Daoy (cell line): ENCODE measurements at regions not wholly inside any gene's neighbourhood (a gene's known extent, or its start where the extent isn't known, plus 50 kb on each side); places are given as distances from the start of the nearest gene placed in this dataset.
"Not testable (repeated sequence)": the region's sequence is repeated elsewhere in the genome, so short reads cannot be mapped to it uniquely, and the experiment has no call there.

Experiments
- DNase-seq: peaks from one replicate; pipeline ENCODE4 v3.0.0-alpha.2; 2015; ENCODE audit warnings: low read depth

- DNase-seq, result no peak
These were observed 1607.1 kb downstream of the REEP3 start for GRCh38 chr10:65128277-65128676.

- DNase-seq, result no peak
These were observed 1609.1 kb downstream of the REEP3 start for GRCh38 chr10:65130162-65130758.

DNA sequence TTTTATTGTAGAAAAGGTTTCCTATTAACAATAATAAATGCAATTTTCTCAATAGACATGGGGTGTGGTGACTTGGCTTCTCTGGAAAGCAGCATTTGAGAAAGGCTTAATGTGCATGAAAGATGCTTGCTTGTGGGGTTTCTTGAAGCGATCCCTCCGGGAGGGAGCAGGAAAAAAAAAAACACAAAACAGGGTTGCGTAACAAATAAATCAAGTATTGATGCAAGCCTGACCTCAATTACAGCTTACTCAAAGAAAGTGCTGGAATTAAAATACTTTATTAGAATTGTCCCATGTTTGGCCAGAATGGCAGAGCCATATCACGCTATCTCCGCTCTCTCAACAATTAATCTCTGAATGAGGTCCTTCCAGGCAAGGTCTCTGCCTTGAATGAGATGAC lies 1612.5 kb downstream of the REEP3 start:
- no peak for DNase-seq

DNA sequence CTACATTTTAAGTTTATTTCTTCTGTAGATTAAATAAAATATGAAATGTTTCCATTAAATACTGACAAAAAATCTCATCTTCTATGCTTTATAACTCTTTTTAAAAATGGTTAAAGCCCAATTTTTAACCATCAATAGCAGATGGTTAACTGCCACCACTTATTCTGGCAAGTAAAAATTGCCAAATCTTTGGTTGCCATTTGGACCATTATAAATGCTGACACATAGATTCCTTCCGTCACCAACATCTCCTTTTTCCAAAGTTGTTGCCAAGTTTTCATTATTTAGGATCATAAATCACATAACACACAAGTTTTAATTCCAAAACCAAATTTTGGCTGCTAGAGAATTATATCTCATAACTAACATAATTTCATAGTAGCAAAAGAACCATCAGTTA lies 1614.3 kb downstream of the REEP3 start:
- DNase-seq, result no peak

DNA sequence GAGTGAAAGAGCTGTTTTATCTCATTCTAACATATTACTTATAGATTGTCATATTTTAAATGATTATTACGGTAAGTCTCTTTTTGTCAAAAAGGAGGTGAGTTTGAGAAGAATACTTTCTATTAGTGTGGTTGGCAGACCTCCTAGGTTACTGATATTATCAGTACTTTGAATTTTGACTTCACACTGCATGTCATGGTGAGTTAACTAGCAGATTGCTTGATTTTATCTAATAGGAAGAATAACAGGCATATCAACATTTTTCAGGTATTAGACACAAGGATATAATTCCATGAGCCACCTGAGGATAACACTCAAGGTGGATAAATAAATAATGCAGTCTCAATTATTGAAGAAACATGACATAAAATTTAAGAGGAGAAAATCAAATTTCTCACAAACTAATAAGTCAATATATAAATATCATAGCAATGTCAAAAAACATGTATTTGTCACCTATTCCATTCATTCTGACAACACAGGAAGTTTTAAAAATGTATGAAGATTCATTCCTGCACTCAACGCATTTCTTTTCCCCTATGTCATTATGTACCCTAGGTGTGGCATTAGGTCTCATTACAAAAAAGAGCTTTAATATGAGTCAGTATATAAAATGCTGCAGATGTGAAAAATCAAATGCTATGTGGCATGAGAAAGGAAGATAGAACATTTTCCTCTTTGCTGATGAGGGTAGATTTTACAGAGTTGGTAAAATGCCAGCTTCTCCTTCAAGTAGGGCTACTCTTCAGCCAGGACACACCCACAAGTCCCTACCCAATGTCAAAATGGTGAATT lies 1621.6 kb downstream of the REEP3 start:
- no peak for DNase-seq

DNA sequence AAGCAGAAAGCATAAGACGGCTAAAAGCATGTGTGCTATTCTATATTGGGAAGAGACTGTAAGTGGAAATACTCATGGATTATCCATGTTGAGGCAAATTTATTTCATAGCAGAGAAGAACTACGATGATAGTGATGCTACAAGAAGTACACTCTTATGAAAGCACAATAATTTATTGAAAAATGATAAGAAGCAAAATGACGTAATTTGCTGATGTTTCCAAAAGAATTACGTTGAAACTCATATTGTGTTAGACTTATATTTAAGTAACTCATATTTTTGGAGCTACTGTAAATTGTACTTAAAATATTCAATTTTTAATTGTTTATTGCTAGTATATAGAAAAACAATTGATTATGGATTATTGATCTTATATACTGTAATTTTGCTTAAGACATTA lies 1622.5 kb downstream of the REEP3 start:
- no peak for DNase-seq

GRCh38 chr10:65149878-65150277 lies 1628.7 kb downstream of the REEP3 start:
- no peak for DNase-seq

DNA sequence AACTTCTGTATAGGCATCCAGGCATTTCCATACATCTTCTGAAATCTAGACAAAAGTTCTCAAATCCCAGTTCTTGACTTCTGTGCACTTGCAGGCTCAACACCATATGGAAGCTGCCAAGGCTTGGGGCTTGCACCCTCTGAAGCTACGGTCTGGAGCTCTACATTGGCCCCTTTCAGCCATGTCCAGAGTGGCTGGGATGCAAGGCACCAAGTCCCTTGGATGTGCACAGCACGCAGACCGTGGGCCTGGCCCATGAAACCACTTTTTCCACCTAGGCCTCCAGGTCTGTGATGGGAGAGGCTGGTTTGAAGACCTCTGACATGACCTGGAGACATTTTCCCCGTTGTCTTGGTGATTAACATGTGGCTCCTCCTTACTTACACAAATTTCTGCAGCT lies 1645.1 kb downstream of the REEP3 start:
- no peak for DNase-seq

DNA sequence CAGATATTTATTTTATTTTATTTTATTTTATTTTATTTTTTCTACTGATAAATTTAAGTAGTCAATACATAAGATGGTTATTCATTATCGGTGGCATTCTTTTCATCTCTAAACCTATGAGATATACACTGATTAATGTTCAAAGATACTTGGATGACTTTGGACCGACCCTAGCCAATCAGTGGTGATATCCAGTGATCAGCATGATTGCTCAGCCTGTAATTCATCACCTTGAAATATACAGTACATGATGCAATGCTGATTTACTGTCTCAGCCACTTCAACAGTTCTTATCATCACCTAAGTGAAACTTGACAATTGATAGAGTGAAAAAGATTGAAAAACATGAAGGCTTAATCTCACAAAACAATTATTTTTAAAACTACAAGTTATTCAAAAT lies 1651.0 kb downstream of the REEP3 start:
- no peak for DNase-seq

DNA sequence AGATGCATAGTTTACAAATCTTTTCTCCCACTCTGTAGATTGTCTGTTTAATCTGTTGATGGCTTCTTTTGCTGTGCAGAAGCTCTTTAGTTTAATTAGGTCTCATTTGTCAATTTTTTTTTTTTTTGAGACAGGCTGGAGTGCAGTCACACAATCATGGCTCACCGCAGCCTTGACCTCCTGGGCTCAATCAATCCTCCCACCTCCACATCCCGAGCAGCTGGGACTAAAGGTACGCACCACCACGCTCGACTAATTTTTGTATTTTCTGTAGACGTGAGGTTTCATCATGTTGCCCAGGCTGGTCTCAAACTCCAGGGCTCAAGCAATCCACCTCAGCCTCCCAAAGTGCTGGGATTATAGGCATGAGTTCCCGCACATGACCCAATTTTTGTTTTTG lies 1655.8 kb downstream of the REEP3 start:
- no peak for DNase-seq

- DNase-seq, result no peak
These were observed 1662.0 kb downstream of the REEP3 start for GRCh38 chr10:65183236-65183635.

- DNase-seq, result not testable (repeated sequence)
These were observed 1665.5 kb downstream of the REEP3 start for GRCh38 chr10:65186668-65187067.

- DNase-seq, result no peak
These were observed 1672.9 kb downstream of the REEP3 start for GRCh38 chr10:65194126-65194525.

- no peak for DNase-seq
These were observed 1673.4 kb downstream of the REEP3 start for GRCh38 chr10:65194555-65194954.

- DNase-seq, result no peak
These were observed 1674.9 kb downstream of the REEP3 start for GRCh38 chr10:65196111-65196510.

DNA sequence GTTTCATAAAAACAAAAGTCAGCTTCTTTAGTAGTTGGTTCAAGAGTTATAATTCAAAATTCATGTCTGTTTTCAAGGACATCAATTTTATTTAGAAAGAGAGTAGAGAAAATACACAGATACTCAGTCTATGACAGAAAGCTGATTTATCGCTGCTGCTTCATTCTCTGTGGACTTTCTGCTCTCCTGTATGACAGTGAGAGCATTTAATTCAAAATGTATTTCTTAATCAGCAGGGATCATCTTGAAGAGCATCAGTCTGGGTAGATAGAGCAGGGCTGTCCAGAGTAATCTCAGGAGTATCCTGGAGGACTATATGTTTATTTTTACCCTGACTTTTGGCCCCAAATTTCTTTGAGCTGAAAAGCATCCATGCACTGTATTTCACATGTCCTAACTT lies 1676.7 kb downstream of the REEP3 start:
- DNase-seq, result no peak

GRCh38 chr10:65201491-65201890 lies 1680.3 kb downstream of the REEP3 start:
- DNase-seq, result no peak

DNA sequence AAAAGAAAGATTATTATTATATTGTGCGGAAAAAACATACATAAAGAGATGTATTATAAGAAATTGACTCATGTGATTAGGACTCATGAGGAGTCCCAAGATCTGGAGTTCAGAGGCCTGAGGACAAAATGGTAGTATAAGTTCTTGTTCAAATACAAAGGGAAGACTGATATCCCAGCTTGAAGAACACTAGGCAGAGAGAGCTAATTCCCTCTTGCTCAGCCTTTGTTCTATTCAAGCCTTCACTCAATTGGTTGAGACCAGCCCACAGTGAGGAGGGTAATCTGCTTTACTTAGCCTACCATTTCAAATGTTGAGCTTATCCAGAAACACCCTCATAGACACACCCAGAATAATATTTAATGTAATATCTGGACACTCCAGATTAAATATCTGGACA lies 1683.8 kb downstream of the REEP3 start:
- no peak for DNase-seq

DNA sequence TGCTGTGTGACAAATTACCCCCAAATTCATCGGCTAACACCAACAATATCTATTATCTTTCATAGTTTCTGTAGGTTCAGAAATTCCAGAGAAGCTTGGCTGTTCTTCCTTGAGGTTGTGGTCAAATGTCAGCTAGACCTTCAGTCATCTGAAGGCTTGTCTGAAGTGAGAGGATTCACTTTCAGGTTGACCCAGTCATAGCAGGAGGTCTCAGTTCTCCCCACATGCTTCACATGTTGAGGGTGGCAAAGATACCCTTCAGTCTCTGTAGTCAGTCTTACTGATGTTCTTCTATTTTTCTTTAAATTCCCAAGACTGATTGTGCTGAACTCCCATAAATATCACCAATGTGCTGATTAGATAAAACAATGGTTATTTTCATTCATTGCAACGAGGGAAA lies 1692.0 kb downstream of the REEP3 start:
- DNase-seq, result no peak

DNA sequence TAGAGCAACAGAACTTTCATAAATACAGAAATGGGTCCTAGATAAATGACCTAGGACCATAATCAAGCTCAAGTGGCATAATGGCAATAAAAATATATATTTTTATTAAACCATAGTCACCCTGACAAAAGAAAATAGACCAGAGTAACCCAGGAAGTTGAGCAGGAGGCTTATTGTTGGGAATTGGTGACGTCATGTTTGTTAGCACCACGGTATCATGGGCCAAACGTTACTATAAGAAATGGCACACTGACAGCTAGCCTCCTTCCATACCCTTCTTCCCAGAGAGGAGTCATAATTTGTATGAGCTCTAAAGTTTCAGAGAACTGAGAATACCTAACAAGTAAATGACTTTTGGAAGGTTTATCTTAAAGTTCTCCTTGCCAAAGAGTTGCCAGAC lies 1698.2 kb downstream of the REEP3 start:
- no peak for DNase-seq

DNA sequence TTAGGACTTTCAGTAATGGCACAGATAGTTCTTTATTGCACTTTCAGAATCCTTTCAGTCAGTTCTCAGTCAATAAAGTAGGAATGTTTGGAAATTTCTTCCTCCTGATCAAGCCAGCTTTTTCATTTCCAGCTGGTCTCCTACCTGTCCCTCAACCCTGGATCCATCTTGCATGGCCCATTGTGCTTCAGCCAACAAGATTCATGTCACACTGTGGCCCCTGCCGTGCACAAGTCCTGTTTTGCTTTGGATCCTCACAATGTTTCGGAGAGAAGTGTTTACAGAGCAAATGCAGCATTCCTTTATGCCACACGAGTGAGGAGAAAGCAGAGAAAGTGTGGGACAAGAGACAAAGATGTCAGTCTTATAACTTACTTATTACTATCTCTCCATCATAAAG lies 1694.7 kb upstream of the LRRTM3 start:
- DNase-seq, result no peak

- no peak for DNase-seq
These were observed 1691.6 kb upstream of the LRRTM3 start for GRCh38 chr10:65234261-65234660.

DNA sequence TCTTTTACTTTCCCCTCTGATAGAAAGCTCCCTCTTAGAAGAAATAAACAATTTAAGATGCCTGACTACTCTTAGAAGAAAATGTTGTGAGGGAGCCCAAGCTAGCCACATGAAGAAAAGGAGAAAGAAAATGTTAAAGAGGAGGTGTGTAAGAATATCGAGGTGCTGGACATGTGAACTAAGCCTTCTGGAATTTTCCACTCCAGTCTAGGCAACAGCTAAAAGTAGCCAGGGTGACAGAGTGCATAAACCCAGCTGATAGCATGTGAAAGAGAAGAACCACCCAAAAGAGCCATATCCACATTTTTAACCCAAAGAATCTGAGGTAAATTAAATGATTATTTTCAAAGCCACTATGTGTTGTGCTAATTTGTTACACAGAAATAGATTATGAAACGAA lies 1690.6 kb upstream of the LRRTM3 start:
- no peak for DNase-seq

DNA sequence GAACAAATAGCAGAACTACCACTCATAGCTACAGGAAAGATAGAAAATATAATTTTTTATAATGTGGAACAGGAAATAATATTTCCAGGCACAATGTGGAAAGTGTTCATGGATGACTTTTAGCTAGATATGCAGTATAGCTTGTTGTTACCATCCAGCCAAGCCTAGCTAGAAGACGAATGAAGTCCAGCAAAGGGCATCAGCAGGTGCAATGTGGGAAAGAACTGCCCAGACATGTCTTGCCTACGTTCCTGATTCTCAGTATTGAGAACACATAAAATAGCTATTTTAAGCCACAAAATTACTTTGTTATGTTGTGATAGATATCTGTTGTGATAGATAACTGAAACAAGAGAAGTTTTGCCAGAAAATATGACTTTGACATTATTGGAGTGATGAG lies 1690.0 kb upstream of the LRRTM3 start:
- DNase-seq, result no peak
